ENCODE measurements at regions not wholly inside any gene's neighbourhood (a gene's known extent, or its start where the extent isn't known, plus 50 kb on each side); places are given as distances from the start of the nearest gene placed in this dataset.

DNA sequence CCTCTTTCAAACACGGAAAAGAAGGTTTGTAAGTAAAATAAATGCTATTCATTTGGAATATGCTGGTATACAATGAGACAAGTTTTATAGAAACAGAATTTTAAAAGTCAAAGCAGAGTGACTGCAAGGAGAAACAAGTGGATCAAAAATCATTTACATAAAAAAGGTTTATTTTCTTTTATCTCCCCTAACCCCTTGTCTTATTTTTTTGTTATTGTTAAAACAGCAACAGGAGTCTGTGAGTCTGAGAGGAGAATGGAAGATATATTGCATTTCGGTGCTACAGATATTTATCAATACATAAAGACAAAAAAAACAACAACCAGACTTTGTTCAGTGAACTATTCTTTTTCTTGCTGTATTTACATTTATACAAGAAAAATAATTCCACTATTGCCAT, 1116.4 kb downstream of the OTOL1 start:
- in situ Hi-C loops (cut with MboI) (no loop called here), intact Hi-C loops (cut with micrococcal nuclease) (no loop called here)
- no peaks in the 10 kb centered on the region for H3K36me3 ChIP-seq (ENCODE audit: control insufficient read depth, insufficient read depth, low read length)
- no peaks in the 10 kb centered on the region for H3K9me1 ChIP-seq (ENCODE audit: control insufficient read depth, insufficient read depth, low read length)
- H3K27ac ChIP-seq (ENCODE audit: extremely low read depth, low read depth, low read length): no peak overlapping the region
- no peaks in the 10 kb centered on the region for H3K79me2 ChIP-seq (ENCODE audit: control insufficient read depth, insufficient read depth, low read length)
- POLR2A ChIA-PET: no interaction called here
- no peaks in the 10 kb centered on the region for H3K4me1 ChIP-seq (replicated peaks in 1 of 2; ENCODE audit: control insufficient read depth in 2 of 2, insufficient read depth in 2 of 2, low read length in 2 of 2)
- no peak overlapping the region for H3K4me3 ChIP-seq
- FAIRE-seq: no peak
- no peak overlapping the region for H3K4me2 ChIP-seq (ENCODE audit: insufficient read depth, low read length)
- no peak overlapping the region for H3K9ac ChIP-seq (ENCODE audit: insufficient read depth in 1 of 2, low read depth in 2 of 2, low read length in 2 of 2)
- H3K9me3 ChIP-seq (replicated peaks; ENCODE audit: control insufficient read depth, insufficient read depth, low read depth, low read length): no peaks in the 10 kb centered on the region; the same call in 1 of the 2 replicates
- CTCF ChIA-PET (ENCODE audit: low intra/inter-chr PET ratio): no interaction called here
- no TSS peak for BruUV-seq (replicated peaks)
- 0% methylated on average over 2 of the region's 2 CpGs for WGBS (ENCODE audit: insufficient coverage, low coverage, missing lambda C conversion rate)
- no peak for ATAC-seq
- H4K20me1 ChIP-seq (replicated peaks; ENCODE audit: control insufficient read depth, insufficient read depth, low read length): no peaks in the 10 kb centered on the region
- H2AFZ ChIP-seq (ENCODE audit: low read depth, low read length): no peak overlapping the region
- no peaks in the 10 kb centered on the region for H3K27me3 ChIP-seq (ENCODE audit: control insufficient read depth in 2 of 2, insufficient read depth in 2 of 2, low read length in 2 of 2)
- DNase-seq (ENCODE audit: extremely low read depth in 1 of 4, low spot score in 3 of 4): no peak
- no peak for TF ChIP-seq SMARCC2 (IDR thresholded peaks at IDR 0.05; ENCODE audit: low read depth)
- no peak for TF ChIP-seq RBM22 (IDR thresholded peaks at IDR 0.05; ENCODE audit: low read depth, low read length, poor library complexity, severe bottlenecking)
- TF ChIP-seq ESRRB (CRISPR knock-in tag; IDR thresholded peaks at IDR 0.05; ENCODE audit: borderline replicate concordance): no peak
- TF ChIP-seq CBX2 (IDR thresholded peaks at IDR 0.05; ENCODE audit: insufficient read depth, low read length, poor library complexity, severe bottlenecking): no peak
- TF ChIP-seq POLR2A (conservative IDR thresholded peaks at IDR 0.05): no peak
- TF ChIP-seq TCF7L2 (IDR thresholded peaks at IDR 0.05; ENCODE audit: low read depth, low read length): no peak
- TF ChIP-seq, protein P1, sequence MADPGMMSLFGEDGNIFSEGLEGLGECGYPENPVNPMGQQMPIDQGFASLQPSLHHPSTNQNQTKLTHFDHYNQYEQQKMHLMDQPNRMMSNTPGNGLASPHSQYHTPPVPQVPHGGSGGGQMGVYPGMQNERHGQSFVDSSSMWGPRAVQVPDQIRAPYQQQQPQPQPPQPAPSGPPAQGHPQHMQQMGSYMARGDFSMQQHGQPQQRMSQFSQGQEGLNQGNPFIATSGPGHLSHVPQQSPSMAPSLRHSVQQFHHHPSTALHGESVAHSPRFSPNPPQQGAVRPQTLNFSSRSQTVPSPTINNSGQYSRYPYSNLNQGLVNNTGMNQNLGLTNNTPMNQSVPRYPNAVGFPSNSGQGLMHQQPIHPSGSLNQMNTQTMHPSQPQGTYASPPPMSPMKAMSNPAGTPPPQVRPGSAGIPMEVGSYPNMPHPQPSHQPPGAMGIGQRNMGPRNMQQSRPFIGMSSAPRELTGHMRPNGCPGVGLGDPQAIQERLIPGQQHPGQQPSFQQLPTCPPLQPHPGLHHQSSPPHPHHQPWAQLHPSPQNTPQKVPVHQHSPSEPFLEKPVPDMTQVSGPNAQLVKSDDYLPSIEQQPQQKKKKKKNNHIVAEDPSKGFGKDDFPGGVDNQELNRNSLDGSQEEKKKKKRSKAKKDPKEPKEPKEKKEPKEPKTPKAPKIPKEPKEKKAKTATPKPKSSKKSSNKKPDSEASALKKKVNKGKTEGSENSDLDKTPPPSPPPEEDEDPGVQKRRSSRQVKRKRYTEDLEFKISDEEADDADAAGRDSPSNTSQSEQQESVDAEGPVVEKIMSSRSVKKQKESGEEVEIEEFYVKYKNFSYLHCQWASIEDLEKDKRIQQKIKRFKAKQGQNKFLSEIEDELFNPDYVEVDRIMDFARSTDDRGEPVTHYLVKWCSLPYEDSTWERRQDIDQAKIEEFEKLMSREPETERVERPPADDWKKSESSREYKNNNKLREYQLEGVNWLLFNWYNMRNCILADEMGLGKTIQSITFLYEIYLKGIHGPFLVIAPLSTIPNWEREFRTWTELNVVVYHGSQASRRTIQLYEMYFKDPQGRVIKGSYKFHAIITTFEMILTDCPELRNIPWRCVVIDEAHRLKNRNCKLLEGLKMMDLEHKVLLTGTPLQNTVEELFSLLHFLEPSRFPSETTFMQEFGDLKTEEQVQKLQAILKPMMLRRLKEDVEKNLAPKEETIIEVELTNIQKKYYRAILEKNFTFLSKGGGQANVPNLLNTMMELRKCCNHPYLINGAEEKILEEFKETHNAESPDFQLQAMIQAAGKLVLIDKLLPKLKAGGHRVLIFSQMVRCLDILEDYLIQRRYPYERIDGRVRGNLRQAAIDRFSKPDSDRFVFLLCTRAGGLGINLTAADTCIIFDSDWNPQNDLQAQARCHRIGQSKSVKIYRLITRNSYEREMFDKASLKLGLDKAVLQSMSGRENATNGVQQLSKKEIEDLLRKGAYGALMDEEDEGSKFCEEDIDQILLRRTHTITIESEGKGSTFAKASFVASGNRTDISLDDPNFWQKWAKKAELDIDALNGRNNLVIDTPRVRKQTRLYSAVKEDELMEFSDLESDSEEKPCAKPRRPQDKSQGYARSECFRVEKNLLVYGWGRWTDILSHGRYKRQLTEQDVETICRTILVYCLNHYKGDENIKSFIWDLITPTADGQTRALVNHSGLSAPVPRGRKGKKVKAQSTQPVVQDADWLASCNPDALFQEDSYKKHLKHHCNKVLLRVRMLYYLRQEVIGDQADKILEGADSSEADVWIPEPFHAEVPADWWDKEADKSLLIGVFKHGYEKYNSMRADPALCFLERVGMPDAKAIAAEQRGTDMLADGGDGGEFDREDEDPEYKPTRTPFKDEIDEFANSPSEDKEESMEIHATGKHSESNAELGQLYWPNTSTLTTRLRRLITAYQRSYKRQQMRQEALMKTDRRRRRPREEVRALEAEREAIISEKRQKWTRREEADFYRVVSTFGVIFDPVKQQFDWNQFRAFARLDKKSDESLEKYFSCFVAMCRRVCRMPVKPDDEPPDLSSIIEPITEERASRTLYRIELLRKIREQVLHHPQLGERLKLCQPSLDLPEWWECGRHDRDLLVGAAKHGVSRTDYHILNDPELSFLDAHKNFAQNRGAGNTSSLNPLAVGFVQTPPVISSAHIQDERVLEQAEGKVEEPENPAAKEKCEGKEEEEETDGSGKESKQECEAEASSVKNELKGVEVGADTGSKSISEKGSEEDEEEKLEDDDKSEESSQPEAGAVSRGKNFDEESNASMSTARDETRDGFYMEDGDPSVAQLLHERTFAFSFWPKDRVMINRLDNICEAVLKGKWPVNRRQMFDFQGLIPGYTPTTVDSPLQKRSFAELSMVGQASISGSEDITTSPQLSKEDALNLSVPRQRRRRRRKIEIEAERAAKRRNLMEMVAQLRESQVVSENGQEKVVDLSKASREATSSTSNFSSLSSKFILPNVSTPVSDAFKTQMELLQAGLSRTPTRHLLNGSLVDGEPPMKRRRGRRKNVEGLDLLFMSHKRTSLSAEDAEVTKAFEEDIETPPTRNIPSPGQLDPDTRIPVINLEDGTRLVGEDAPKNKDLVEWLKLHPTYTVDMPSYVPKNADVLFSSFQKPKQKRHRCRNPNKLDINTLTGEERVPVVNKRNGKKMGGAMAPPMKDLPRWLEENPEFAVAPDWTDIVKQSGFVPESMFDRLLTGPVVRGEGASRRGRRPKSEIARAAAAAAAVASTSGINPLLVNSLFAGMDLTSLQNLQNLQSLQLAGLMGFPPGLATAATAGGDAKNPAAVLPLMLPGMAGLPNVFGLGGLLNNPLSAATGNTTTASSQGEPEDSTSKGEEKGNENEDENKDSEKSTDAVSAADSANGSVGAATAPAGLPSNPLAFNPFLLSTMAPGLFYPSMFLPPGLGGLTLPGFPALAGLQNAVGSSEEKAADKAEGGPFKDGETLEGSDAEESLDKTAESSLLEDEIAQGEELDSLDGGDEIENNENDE (IDR thresholded peaks at IDR 0.05; ENCODE audit: low read depth, low read length): no peak
- TF ChIP-seq MAZ (CRISPR knock-in tag; conservative IDR thresholded peaks at IDR 0.05 in 1 of 2, IDR thresholded peaks at IDR 0.05 in 1 of 2): no peak
- no peak for TF ChIP-seq EGR1 (conservative IDR thresholded peaks at IDR 0.05)
- TF ChIP-seq CHD1 (IDR thresholded peaks at IDR 0.05; ENCODE audit: low read length): no peak
- TF ChIP-seq, protein P2, sequence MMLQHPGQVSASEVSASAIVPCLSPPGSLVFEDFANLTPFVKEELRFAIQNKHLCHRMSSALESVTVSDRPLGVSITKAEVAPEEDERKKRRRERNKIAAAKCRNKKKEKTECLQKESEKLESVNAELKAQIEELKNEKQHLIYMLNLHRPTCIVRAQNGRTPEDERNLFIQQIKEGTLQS (IDR thresholded peaks at IDR 0.05): no peak
- TF ChIP-seq, protein P2 (CRISPR knock-in tag; conservative IDR thresholded peaks at IDR 0.05): no peak
